ENCODE measurements at regions not wholly inside any gene's neighbourhood (a gene's known extent, or its start where the extent isn't known, plus 50 kb on each side); places are given as distances from the start of the nearest gene placed in this dataset.

DNA sequence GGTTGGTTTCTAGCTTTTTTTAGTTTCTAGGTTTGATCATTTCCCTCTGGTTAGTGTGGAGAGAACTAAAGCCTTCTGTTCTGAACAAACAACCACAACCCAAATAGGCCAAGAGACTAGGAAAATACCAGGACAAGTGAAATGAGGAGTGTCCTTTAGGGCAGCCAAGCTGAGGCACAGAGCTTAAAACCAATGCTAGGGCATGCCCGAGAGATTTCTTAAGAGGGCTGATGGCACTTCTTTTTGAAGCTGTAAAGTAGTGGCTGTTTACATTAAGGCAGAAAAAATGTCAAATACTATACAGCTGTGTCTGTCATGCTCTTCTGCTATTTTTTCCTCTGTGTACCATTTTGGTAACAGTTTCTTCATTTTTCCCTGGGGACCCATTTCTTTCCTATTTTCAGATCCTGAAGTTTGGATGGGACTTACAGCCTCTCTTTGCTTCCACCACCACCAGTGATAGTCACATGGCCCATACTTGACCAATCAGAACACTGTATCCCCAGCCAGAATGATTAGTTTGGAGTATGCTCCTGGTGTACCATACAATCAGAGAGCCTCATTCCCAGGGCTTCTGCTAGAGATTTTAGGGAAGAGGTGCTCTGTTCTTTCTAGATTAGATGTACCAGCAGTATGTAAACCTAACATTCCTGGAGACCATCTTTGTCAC, 154.4 kb downstream of the BMP2 start:
- TF ChIP-seq, protein P1, sequence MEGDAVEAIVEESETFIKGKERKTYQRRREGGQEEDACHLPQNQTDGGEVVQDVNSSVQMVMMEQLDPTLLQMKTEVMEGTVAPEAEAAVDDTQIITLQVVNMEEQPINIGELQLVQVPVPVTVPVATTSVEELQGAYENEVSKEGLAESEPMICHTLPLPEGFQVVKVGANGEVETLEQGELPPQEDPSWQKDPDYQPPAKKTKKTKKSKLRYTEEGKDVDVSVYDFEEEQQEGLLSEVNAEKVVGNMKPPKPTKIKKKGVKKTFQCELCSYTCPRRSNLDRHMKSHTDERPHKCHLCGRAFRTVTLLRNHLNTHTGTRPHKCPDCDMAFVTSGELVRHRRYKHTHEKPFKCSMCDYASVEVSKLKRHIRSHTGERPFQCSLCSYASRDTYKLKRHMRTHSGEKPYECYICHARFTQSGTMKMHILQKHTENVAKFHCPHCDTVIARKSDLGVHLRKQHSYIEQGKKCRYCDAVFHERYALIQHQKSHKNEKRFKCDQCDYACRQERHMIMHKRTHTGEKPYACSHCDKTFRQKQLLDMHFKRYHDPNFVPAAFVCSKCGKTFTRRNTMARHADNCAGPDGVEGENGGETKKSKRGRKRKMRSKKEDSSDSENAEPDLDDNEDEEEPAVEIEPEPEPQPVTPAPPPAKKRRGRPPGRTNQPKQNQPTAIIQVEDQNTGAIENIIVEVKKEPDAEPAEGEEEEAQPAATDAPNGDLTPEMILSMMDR (IDR thresholded peaks at IDR 0.05) = no peak
- TF ChIP-seq, protein P2, sequence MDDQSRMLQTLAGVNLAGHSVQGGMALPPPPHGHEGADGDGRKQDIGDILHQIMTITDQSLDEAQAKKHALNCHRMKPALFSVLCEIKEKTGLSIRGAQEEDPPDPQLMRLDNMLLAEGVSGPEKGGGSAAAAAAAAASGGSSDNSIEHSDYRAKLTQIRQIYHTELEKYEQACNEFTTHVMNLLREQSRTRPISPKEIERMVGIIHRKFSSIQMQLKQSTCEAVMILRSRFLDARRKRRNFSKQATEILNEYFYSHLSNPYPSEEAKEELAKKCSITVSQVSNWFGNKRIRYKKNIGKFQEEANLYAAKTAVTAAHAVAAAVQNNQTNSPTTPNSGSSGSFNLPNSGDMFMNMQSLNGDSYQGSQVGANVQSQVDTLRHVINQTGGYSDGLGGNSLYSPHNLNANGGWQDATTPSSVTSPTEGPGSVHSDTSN (IDR thresholded peaks at IDR 0.05) = no peak
- no peak for TF ChIP-seq RCOR1 (IDR thresholded peaks at IDR 0.05; ENCODE audit: low read length)
- no peak for TF ChIP-seq EP300 (IDR thresholded peaks at IDR 0.05; ENCODE audit: borderline replicate concordance in 1 of 2, low read depth in 1 of 2, low read length in 1 of 2)
- no peak for TF ChIP-seq POLR2AphosphoS5 (IDR thresholded peaks at IDR 0.05; ENCODE audit: low read depth, low read length)
- TF ChIP-seq, protein P3, sequence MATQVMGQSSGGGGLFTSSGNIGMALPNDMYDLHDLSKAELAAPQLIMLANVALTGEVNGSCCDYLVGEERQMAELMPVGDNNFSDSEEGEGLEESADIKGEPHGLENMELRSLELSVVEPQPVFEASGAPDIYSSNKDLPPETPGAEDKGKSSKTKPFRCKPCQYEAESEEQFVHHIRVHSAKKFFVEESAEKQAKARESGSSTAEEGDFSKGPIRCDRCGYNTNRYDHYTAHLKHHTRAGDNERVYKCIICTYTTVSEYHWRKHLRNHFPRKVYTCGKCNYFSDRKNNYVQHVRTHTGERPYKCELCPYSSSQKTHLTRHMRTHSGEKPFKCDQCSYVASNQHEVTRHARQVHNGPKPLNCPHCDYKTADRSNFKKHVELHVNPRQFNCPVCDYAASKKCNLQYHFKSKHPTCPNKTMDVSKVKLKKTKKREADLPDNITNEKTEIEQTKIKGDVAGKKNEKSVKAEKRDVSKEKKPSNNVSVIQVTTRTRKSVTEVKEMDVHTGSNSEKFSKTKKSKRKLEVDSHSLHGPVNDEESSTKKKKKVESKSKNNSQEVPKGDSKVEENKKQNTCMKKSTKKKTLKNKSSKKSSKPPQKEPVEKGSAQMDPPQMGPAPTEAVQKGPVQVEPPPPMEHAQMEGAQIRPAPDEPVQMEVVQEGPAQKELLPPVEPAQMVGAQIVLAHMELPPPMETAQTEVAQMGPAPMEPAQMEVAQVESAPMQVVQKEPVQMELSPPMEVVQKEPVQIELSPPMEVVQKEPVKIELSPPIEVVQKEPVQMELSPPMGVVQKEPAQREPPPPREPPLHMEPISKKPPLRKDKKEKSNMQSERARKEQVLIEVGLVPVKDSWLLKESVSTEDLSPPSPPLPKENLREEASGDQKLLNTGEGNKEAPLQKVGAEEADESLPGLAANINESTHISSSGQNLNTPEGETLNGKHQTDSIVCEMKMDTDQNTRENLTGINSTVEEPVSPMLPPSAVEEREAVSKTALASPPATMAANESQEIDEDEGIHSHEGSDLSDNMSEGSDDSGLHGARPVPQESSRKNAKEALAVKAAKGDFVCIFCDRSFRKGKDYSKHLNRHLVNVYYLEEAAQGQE (IDR thresholded peaks at IDR 0.05; ENCODE audit: low read depth, low read length) = no peak
- TF ChIP-seq NRF1 (IDR thresholded peaks at IDR 0.05; ENCODE audit: low read depth, low read length) = no peak
- TF ChIP-seq, protein P4, sequence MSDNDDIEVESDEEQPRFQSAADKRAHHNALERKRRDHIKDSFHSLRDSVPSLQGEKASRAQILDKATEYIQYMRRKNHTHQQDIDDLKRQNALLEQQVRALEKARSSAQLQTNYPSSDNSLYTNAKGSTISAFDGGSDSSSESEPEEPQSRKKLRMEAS (IDR thresholded peaks at IDR 0.05; ENCODE audit: low read depth) = no peak
- TF ChIP-seq EZH2phosphoT487 (IDR thresholded peaks at IDR 0.05; ENCODE audit: borderline replicate concordance, low read depth) = no peak
